Amniotic epithelial cell (primary cell): ENCODE measurements at regions not wholly inside any gene's neighbourhood (a gene's known extent, or its start where the extent isn't known, plus 50 kb on each side); places are given as distances from the start of the nearest gene placed in this dataset.
"Not testable (repeated sequence)": the region's sequence is repeated elsewhere in the genome, so short reads cannot be mapped to it uniquely, and the experiment has no call there.

Source experiments
- DNase-seq: peaks from one replicate; pipeline ENCODE4 v3.0.0-alpha.2; 2010; ENCODE audit warnings: low read depth

GRCh38 chr11:112514011-112514740, 253.5 kb upstream of the PLET1 start:
- DNase-seq, result no peak

DNA sequence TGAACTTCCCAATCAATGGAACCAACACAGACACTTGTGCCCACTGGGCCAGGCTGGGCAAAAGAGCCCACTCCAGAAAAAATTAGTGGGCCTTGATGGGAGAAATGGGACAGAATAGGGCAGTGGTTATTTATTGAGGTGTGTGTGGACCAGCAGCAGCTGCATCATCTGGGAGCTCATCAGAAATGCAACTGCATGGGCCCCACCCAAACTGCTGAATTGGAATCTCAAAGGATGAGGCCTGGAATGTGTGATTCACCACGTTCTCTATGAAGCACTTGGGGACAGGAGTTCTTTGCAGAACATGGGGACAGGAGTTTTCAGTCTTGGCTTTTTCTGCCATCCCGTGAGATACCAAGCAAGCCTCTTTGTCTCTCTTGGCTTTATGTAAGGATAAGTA, 255.6 kb upstream of the PLET1 start:
- no peak for DNase-seq

DNA sequence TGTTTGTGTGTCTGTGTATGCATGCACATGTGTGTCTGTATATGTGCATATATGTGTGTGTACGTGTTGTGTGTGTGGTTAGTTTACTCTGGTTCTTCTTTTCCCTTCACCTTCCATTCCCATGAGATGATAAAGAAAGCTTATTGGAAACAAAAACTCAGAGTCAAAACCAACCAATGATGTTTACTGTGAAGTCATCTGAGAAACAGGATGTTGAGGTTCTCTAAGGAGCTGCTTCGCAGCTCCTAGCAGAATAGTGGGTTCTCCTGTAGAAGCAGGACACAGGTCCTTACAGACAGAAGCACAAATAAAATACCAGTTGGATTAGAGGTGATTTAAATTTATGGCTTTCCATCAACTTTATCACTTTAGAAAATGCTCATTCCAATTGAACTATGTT, 256.1 kb upstream of the PLET1 start:
- DNase-seq, result no peak

- DNase-seq, result no peak
Observed at GRCh38 chr11:112518371-112518770, 257.7 kb upstream of the PLET1 start.

GRCh38 chr11:112519751-112520150, 259.1 kb upstream of the PLET1 start:
- no peak for DNase-seq

DNA sequence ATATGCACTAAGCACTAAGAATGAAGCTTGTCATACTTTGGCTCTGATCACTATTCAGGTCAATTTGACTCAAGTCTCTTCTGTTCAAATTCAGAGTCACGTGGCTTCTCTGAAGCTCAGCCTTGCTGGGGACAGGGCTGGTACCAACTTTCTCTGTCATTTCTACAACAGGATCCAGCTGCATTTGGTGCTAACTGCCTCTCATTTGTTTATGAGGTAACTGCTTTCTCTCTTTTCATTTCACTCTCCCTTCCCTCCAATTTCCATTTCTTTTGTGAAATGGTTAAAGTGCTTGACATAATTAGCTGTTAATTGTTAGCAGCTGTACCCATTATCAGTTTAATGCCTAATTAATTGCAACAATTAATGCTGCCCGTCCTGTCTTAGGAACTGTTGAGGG, 259.7 kb upstream of the PLET1 start:
- no peak for DNase-seq

GRCh38 chr11:112522536-112522935, 261.9 kb upstream of the PLET1 start:
- no peak for DNase-seq

DNA sequence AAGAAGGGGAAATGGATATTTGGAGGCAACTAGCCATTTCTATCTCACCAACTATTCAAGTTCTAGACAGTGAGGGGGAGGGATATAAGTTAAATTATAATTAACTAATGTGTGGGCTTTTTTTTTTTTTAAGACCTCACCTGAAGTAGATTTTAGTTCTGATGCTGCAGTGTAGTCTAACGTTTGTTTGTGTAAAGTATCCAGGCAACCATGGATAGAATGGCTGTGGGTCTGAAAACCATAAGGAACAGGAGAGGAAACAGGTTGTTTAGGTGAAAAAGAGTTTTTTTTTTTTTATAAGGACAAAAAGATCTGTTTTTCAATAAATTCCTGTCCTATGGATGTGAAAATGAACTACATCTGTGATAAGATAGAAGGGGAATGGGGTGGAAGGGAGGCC, 262.4 kb upstream of the PLET1 start:
- DNase-seq, result no peak

DNA sequence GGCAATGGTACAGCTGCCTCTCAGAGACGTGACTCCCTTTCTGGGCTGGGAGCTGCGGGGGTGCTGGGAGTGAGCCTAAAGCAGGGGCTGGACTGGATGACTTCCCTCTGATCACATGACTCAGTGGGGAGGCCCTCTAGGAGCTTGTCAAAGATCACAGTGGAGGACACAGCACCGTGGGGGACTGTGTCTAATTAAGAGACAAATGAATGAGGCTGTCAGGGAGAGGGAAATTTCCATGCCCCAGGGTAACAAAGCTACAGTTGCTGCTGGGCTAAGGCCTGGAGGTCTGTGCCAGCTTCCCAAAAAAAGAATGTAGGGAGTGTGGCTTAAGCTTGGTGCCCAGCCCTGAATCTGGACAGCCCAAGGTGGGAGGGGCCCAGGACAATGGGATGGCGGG, 262.8 kb upstream of the PLET1 start:
- no peak for DNase-seq

GRCh38 chr11:112523951-112524350, 263.3 kb upstream of the PLET1 start:
- DNase-seq, result no peak

GRCh38 chr11:112524798-112525197, 264.1 kb upstream of the PLET1 start:
- no peak for DNase-seq

DNA sequence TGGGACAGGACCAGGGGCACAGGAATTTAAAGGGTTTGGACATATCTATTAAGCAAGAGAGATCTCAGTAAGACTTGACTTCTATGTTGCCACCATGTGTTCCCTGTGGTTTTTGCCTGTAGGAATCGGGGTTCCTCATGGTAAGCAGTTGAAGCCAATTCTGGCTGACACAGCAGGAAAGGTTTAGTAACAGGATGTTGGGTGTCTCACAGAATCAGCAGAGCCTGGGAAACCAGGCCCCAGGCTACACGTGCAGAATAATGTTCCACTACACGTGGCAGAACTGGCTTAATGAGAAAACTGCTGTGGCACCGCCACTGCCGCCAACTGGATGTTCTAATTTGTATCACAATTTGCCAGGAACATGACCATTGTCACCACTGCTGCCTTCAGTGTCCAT, 264.6 kb upstream of the PLET1 start:
- no peak for DNase-seq

DNA sequence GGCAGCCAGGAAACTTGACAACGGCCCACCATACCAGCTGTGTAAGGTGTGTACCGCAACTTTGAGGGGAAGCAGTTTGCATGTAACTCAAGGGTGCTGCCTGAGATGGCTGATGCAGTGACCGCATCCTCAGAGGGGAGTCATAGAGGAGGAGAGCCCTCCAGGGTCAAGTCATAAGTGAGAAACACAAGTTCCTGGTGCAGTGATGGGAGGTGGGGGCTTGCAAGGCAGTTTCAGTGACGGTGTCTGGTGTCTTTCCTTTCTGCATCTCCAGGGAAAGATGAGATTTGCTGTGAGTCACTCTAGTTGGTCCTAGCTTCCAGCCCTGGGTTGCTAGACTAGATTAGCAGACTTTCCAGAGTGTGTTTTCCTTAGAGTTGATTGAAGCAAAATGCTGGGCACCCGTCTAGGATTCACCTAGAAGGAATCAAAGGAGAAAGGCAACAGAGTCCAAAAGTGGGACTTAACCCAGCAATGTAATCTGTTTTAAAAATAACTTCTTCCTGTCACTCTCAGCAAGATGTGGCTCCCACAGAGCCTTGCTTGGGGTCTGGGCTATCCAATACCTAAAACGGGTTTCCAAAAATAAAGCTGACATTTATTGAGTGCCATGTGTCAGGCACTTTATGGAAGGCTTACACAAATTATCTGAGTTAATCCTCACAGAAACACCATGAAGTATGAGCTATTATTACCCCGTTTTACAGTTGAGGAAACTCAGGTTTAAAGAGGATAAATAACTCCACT, 265.4 kb upstream of the PLET1 start:
- DNase-seq, result no peak

DNA sequence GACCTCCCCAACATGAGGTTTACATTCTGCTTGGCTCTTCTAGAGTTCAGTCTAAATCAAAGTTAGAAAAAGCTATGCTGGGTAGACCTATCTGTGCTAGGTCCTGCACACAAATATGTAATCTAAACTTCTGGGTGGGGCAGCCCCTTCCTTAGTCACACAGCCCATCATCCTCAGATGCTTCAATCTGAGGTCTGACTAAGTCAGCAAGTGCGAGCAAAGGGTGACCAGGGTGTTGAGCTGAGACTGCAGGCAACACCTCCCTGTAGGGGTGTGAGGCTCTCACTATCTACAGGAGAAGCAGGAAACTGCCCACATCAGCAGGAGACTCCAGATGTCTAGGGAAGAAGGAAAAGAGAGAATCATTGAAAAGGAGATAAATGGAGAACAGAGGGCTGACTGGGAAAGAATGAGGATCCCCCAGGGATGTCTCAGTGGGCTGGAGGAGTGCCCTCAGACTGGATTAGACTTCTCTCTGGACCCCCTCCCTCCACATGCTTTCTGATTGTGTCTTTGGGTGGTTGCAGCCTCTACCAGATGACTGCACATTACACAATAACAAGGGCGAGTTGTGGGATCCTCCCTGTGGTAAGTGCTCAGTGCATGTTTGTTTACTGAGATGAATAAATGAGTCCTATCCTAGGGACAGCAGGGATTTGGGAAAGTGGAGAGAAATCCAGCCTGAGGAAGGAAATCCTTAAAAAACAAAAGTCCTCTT, 266.2 kb upstream of the PLET1 start:
- DNase-seq, result peak; percentile 17

GRCh38 chr11:112529071-112529470, 268.4 kb upstream of the PLET1 start:
- DNase-seq, result no peak

GRCh38 chr11:112532506-112532905, 271.8 kb upstream of the PLET1 start:
- no peak for DNase-seq

- no peak for DNase-seq
Observed at GRCh38 chr11:112533682-112534081, 273.0 kb upstream of the PLET1 start.

GRCh38 chr11:112534208-112534607, 273.5 kb upstream of the PLET1 start:
- peak; percentile 32 for DNase-seq

DNA sequence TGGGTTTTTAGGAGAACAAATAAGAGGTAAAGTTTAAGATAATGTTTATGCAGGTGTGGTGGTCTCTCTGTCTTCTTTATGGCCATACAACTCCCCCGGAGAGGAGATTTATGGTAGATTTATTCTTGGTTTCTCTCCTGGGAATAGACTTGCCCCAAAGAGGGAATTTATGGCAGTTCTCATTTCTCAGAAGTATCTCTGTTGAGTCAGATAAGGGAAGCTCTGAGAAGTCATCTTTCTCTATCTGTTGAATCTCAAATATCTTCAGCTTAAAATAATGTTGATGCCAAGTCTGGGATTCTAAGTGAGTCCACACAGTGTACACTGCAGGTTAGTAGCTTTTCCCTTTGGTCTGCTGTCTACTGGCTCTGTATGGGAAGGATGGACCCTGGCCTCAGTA, 276.4 kb upstream of the PLET1 start:
- no peak for DNase-seq

- DNase-seq, result peak; percentile 37
Observed at GRCh38 chr11:112537846-112538330, 277.2 kb upstream of the PLET1 start.

- DNase-seq, result no peak
Observed at GRCh38 chr11:112538534-112539280, 278.0 kb upstream of the PLET1 start.

DNA sequence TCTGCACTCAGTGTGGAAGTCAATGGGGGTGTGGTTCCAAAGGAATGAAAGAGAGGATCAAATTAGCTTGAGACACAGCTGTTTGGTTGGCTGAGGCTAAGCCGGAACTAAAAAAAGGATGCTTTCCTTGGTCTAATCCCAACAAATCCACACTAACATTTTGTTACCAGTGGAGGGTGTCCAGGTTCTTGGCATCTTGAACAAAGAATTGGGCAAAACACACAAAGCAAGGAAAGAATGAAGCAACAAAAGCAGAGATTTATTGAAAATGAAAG, 278.6 kb upstream of the PLET1 start:
- not testable (repeated sequence) for DNase-seq
